Stimulated activated CD8-positive, alpha-beta memory T cell treated with anti-CD3 and anti-CD28 coated beads, Interleukin-4, amount 100 ng/mL, for 48 hours (primary cell): ENCODE measurements at regions not wholly inside any gene's neighbourhood (a gene's known extent, or its start where the extent isn't known, plus 50 kb on each side); places are given as distances from the start of the nearest gene placed in this dataset.
"Not testable (repeated sequence)": the region's sequence is repeated elsewhere in the genome, so short reads cannot be mapped to it uniquely, and the experiment has no call there.

Source experiments
- DNase-seq: peaks from one replicate; pipeline ENCODE4 v3.0.0-alpha.2; 2020

DNA sequence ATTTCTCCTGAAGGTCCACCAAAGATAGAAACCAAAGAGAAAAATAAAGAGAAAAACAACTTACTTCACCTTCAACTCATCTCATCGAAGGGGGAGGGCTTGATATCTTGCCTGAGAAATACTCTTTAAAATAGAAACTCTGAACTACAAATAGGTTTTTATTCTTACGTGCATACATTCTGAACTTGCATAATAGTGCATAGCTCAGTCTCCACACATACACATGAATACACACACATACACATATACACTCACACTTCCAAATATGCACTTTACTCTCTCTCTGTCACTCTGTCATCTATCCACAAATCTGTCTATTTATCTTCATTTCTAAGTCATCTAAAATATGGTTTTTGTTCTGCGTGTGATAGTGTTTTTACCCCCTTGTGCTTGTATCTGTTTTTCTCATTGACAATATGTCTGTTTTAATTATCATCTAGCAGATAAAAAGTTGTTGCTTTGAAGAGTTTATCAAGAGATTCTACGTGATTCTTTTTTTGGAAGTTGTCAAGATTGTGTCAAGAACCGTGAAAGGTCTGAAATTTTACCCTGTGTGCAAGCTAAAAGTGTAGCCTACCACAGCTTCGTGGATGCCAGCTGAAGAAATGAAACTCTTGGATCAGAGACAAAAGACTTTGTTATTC, 468.8 kb downstream of the EPM2A start:
- no peak for DNase-seq

DNA sequence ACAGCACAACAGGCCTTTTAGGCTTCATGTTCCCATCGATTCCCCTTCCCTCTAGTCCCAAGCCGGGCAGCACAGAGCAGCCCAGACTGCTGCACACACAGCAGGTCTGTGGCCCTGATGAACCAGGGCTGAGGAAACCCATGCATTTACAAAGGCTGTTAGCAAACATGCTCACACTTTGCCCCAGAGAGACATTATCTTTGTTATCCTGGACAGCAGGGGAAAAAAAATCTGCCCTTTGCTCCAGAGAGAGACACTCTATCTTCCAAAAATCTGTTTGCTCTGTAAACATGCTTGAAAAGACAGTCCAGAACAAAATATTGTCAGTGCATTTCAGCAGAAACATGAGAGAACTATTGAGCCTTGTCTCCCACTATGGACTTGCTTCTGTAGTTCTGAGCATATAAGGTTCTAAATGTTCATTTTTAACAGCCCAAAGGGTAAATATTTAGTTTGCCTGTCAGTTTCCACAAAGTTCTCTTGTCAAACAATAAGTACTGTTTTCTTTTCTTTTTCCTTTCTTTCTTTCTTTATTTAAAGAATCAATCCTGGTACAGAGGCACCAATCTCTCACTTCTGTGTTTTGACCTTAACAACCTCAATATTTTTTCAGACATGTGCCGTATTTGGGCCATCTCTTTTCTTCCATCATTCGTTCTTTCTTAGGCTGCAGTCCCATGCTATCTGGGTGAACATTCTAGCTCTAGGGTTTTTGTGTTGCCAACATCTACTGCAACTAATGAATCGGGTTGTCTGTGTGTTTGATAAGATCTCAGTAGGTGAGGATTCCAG, 468.0 kb downstream of the EPM2A start:
- DNase-seq: no peak

DNA sequence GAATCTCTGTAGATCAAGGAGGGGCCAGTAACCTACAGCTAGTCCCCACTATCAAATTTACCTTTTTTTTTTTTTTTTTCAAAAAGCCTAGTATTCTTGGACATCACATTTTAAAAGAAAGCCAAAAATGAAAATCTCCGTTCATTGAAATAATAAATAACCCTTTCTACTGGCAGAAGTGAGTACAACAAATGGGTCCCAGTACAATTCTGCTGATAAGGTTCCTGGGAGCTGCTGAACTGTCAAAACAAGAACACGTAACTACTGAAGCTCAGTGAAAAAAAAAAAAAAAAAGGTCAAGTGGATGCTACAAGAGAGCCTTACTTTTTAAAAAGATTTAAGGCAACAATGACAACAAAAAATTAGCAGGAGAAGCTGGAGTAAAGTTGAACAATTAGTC, 464.9 kb downstream of the EPM2A start:
- DNase-seq: no peak

DNA sequence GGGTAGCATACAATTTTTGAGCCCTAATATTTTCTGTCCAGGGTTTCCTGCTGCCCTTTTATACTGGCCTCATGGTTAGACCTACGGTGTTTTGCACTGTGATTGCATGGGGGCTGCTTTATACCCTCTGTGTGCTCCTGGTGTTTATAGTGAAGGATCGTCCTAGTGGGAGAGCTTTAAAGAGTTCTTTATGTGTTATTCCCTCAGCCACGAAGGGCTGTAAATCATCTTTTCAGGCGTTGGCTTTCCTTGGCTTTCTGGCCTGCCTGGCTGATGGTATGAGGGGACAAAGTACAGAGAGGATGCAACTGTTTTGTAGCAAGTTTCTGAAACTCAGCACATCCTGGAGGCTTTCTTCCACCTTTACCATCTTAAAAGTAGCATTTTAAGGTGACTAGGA, 464.3 kb downstream of the EPM2A start:
- DNase-seq: no peak

DNA sequence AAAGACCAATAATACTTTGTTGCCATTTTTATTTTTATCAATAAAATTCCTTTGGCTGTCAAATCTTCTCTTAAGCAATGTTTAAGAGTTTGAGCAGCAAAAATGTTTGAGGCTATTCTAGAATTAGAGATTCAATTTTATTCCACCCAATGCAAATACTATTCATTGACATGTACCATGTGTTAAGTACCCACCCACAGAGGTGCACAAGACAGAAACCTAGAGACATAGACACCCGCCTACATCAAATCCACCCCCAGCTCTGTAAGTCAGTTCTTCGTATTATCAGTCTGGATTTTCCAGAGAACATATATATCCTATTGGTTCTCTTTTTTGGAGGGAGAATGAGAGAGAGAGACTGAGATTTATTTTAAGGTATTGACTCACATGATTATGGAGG, 463.7 kb downstream of the EPM2A start:
- DNase-seq: no peak

DNA sequence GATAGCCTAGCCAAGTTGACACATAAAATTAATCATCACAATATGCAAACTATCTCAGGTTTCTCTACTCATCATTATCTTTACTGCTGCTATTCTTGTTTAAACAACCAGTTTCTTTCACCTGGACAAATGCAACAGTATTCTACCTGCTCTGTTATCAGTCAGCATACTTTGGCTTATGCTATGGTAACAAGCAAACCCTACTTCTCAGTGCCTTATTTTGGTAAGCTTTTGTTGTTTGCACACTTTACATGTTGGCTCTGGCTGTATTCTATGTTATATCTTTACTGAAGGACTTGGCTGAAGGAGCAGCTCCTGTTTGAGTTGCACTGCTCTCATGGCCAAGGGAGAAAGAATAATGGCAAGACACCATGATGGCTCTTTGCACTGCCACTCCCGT, 463.1 kb downstream of the EPM2A start:
- DNase-seq: no peak

- DNase-seq: no peak
Observed at GRCh38 chr6:145273136-145273535, 462.2 kb downstream of the EPM2A start.

DNA sequence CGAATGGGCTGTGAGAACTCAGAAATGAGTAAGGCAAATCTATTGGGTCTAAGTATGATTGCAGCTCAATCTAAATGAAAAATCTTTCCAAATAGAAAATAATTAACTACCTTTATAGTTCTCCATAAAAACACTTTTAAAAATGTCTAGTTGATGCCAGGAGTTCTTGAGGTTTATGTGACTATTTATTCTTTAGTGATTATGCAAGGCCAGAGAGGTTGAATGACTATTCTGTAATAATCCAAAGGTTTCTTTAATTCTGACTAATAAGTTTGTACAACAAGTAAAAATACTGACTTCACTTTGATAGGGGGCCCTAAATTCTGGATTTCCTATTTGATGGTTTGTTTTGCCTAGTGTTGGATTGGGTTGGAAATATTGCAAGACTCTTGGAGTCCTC, 461.2 kb downstream of the EPM2A start:
- DNase-seq: no peak

GRCh38 chr6:145275019-145275418, 460.3 kb downstream of the EPM2A start:
- DNase-seq: no peak

DNA sequence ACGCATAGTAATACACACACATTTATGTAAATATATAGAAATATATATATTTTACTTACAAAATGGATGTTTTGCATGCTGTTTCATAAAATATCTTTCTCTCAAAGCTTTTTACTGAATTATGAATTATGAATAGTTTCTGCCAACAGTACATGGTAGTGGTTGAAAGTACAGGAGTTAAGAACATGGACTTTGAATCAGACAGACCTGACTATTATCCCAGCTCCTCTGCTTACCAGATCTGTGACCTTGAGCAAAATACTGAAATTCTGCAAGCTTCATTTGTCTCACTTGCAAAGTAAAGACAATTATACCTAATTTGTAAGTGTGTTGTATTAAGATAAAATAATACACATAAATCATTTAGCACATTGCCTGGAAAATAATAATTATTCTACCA, 459.5 kb downstream of the EPM2A start:
- no peak for DNase-seq

DNA sequence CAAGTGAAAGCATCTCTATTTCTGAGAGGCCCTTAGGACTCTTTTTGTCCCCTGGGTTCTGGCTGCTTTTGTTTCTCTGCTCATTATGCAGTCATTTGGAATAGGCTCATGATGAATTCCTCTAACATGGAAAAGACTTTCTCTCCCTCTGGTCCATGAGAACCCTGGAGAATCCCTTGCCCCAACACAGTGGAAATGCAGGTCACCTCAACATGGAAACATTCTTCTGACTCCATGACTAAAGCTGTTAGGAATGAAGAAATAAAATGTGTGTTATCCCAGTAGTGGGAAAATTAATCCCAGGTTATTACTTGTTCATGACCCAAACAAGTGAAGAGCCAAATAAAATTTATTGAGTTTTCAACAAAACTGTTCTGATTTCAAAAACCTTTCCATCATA, 458.6 kb downstream of the EPM2A start:
- DNase-seq: no peak

- no peak for DNase-seq
Observed at GRCh38 chr6:145277358-145278086, 457.8 kb downstream of the EPM2A start.

DNA sequence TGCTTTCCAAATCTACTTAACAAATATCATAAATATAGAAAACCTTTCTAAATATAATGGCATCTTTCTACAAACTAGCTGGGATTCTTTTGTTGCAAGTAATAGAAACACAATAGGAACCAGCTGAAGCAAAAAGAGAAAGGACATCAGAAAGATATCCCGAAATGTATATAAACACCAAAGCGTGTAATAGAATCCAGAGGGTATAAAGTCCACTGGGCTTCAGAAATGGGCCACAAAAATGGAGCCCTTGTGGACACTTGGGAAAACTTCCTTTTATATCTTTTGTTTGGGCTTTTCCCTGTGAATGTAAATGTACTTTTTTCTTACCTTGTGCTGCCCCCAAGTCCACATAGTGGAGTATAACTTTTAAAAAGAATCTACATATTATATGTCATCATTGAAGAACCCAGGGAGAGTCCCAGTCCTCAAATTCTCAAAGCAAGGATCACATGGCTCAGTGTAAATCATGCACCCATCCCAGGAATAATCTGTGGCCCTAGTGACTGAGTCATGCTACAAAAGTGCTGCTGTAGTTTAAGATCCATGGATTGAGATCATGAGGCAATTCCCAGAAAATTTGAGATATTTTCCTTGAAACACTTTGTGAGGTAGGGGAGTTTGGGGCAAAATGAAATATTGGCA, 457.0 kb downstream of the EPM2A start:
- no peak for DNase-seq

DNA sequence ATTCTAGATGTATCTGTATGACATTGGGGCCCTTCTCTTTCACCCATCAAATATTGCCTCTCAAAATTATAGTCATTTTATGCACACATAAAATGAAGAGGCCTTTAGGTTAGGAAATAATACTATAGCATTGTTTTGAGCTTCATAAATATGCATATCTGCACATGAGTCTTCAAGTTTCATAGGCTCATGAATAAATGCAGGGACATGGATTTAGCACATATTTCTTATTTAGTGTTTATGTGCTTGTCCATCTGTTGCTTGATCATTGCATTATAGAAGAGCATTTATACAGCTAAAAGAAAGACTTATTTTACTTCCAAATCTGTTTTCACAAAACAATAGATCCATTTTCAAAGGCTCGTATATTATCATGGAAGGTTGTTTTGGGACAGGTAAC, 455.8 kb downstream of the EPM2A start:
- DNase-seq: no peak

GRCh38 chr6:145279993-145280392, 455.3 kb downstream of the EPM2A start:
- DNase-seq: no peak

GRCh38 chr6:145283209-145283608, 452.1 kb downstream of the EPM2A start:
- not testable (repeated sequence) for DNase-seq

DNA sequence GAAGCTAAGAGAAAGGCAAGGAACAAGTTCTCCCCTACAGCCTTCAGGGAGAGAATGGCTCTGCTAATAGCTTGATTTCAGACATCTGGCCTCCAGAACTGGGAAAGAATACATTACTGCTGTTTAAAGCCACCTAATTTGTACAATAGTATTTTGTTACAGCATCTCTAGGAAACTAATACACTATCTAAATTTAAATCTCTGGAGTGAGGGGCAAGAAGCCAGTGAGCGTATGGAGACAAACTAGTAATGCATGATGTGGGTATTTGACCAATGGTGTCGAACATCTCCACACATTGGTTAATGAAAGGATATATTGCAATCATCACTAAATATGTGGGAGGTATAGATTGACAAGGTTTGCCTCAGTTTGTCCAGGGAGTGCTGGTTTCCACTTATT, 451.5 kb downstream of the EPM2A start:
- no peak for DNase-seq

GRCh38 chr6:145286916-145287315, 448.4 kb downstream of the EPM2A start:
- DNase-seq: no peak

GRCh38 chr6:145289573-145289972, 445.7 kb downstream of the EPM2A start:
- no peak for DNase-seq

GRCh38 chr6:145290122-145290521, 445.2 kb downstream of the EPM2A start:
- no peak for DNase-seq

DNA sequence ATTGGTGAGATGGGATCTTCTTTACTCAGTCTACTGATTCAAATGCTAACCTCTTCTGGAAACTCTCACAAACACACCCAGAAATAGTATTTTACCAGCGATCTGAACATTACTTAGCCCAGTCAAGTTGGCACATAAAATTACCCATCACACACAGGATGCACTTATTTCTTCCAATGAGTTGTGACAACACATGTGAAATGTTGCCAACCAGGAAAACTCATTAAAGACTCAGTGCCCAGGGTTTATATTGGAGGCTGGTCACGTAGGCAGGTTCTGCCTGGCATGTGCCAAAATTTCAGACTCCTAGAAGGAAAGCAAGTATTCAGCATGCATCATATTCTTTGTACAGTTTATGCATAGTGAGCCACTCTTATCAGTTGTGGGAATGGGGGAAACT, 443.3 kb downstream of the EPM2A start:
- DNase-seq: no peak

DNA sequence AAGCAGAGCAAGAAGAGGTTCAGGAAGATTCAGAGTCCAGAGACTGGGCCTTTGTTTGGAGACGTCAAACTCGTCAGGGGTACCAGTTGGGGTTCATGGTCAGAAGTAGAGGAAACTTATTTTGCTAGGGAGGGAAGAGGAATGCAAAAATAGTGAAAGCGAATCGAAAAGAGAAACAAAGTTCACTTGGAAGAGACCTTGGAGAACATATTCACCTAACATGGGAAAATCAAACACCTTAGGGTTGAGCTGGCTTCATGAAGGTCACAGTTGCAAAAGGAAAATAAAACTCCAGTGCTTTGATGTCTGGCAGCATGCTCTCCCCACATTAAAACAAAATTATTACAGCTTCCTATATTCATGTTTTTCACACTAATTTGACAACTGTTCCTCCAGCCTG, 440.4 kb downstream of the EPM2A start:
- DNase-seq: no peak

- DNase-seq: no peak
Observed at GRCh38 chr6:145295746-145296145, 439.6 kb downstream of the EPM2A start.

DNA sequence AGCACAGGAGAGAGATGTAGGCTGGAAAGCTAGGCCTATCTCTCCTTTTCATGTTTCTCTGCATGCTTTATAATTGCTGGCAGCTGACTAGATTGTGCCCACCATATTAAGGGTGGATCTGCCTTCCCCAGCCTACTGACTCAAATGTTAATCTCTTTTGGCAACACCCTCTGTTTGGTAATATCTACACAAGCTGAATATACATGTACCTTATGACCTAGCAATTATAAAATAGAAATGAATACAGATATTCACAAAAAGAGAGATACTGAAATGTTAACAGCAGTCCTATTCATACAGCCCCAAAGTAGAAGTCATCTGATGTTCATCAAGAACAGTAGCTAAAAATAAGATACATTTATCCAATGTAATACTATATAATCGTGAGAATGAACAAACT, 429.6 kb downstream of the EPM2A start:
- no peak for DNase-seq
